ENCODE measurements at regions not wholly inside any gene's neighbourhood (a gene's known extent, or its start where the extent isn't known, plus 50 kb on each side); places are given as distances from the start of the nearest gene placed in this dataset.

- DNase-seq (ENCODE audit: low read depth in 2 of 2): no peak
Observed at GRCh38 chr3:18828637-18829036, 319.7 kb upstream of the KCNH8 start.

- no peak for DNase-seq (ENCODE audit: low read depth in 2 of 2)
Observed at GRCh38 chr3:18827664-18828063, 320.6 kb upstream of the KCNH8 start.

DNA sequence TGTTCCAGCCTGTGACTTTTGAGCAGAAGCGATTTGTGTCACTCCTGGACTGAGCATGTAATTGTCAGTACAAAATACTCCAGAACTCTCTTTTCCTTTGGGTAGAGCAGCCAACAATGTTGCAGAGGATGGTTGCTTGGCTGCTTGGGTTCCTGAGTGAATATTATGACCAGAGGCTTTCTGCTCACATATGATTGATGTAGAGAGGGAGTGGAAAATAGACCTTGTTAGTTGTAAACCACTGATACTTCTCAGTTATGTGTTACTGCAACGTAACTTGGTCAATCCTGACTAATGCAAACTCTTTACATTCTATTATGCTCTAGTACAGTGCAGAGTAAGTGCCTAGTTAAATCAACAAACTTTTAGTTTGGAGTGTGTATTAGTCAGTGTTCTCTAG, 322.6 kb upstream of the KCNH8 start:
- DNase-seq (ENCODE audit: low read depth in 2 of 2): no peak

DNA sequence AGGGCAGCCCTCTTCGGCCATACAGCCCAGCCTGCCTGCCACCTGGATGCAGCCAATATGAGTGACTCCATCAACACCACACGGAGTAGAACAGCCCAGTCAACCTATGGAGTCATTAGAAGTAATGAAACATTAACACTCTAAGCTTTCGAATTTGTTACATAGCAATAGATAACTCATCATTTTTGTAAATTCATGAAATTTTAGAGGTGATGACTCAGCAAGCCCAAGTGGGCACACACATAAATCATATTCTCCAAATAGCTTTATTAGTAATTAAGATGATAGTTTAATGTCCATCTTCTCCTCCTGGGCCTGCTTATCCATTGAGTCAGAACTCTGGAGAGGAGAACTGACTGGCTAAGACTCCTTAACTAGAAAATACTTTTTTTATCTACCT, 335.0 kb upstream of the KCNH8 start:
- DNase-seq (ENCODE audit: low read depth in 2 of 2): no peak

DNA sequence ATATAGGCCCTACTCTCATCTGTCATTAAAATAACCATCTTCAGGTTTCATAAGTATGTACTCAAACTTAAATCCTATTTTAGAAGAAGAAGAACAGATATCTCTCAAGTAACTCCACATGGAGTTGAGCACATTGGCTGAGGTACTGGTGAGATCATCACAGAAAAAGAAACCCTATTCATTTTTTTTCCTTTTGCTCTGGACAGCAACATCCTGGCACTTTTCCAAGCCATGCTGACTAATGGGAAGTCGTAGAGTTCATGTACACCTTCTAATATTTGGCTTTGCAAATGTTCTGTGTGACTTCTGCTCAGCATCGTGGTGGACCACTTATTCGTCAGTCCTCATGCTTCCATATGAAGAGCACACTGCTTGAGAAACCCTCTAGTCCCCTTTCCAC, 336.0 kb upstream of the KCNH8 start:
- no peak for DNase-seq (ENCODE audit: low read depth in 2 of 2)

GRCh38 chr3:18810306-18810661, 338.0 kb upstream of the KCNH8 start:
- DNase-seq (ENCODE audit: low read depth in 2 of 2): no peak

DNA sequence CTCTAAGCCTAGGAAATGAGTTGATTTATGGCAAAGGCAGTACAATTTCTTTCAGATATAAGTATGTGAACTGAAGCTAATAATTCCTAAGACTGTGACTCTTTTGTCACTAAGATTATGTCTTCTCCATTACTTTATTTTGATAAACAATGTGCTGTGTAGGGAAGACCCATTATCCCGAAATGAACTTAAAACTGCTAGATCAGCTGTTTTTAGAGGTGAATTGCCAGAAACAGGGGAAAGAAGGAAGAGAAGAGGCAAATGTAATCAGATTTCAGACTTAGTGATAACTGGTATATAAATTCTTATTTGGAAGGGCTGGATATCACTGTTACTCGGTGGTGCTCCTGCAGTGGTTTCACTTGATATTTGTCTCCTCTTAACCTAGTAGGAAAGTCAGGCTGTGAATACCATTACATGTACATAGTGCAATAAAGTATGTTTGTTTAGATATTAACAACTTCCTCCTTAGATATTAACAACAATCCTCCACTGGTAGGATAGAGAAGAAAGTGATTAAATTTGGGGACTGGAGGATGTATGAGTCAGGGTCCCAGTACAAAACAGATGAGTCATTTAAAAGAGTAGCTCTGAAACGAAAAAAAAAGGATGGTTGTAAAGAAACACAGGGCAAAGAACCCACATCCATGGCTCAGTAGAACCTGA, 338.5 kb upstream of the KCNH8 start:
- DNase-seq (ENCODE audit: low read depth in 2 of 2): no peak

DNA sequence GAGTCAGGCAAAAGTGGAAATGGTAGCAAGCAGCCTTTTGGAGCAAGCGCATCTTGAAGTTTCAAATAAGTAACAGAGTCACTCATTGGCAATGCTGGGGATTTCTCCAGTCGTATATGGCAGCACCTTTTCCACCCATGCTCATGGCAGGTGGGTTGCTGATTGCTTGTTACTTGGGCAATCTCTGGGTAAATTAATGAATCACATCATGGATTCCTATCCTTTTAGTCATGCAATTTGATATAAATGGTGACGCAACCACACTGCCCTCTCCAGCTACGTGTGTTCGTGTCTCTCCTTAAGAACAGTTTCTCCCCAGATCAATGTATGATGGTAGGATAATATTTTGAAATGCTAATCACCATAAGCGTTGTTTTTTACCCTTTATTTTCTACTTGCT, 339.9 kb upstream of the KCNH8 start:
- no peak for DNase-seq (ENCODE audit: low read depth in 2 of 2)

DNA sequence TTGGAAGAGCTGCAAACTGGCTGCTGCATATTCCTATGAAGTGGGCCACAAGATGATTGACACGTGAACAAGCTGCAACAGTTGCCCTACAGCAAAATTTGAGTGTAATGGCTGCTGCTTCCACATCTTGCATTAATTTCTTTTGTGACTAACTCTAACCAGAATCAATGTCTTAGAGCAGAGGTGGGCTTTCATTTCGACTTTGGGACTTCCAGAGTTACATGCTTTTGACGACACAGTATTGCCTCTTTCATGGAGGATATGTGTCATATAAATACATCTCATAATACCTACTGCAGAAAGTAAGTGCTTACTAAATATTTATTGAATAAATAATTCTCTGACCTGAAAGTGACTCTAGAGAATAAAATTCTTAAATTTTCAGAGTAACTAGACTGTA, 340.7 kb upstream of the KCNH8 start:
- DNase-seq (ENCODE audit: low read depth in 2 of 2): no peak

GRCh38 chr3:18806633-18807032, 341.7 kb upstream of the KCNH8 start:
- DNase-seq (ENCODE audit: low read depth in 2 of 2): no peak

- DNase-seq (ENCODE audit: low read depth in 2 of 2): no peak
Observed at GRCh38 chr3:18797378-18797777, 350.9 kb upstream of the KCNH8 start.

DNA sequence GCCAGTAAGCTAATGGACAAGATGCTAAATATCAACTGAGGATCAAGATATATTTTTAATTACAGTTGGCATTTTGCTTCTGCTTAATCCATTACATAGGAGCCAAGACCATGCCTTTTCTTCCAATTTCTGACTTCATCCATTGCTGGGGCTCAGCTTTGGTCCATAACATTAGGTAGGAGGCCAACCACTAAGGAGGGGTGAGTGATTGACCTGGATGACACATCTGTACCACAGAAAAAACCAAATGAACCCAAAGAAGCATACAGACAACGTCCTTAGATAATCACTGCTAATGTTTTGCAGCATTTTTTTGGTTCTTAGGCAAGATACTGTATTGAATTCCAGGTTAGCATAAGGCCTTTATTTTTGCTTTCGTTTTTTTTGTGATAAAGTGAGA, 353.2 kb upstream of the KCNH8 start:
- DNase-seq (ENCODE audit: low read depth in 2 of 2): no peak

- no peak for DNase-seq (ENCODE audit: low read depth in 2 of 2)
Observed at GRCh38 chr3:18791752-18792151, 356.6 kb upstream of the KCNH8 start.

DNA sequence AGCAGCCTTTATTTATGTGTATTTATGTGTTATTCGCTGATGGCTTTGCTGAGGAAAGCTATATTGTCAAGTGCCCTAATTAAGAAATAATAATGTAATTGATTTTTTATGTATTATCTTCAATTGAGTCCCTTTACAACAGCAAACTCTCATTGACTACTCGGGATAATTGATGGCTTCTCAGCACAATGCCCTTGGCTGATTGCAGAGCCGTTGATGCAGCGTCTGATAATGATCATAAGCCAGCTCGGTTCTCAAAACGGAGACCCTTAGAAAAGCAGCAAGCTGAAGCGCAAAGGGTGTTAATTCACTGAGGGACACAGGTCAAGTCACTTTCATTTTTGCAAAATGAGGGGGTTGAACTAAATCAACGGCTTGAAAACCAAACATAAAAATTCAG, 357.1 kb upstream of the KCNH8 start:
- no peak for DNase-seq (ENCODE audit: low read depth in 2 of 2)

DNA sequence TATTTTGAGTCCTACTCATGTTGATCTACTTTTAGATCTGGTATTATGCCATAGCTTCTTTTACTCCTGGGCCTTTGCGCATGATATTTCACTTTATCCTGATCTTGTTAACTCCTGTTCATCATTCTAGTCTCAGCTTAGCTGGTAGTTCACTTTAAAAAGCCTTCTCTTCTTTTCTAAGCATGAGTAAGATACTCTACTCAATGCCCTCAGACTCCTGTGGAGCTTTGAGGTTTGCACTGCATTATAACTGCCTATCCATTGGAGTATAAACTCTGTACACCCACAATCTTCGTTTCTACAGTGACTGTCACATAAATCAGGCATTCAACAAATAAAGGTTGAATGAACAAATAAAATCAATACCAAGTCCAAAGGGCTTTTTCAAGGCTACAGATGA, 357.9 kb upstream of the KCNH8 start:
- DNase-seq (ENCODE audit: low read depth in 2 of 2): no peak

GRCh38 chr3:18789734-18790133, 358.6 kb upstream of the KCNH8 start:
- no peak for DNase-seq (ENCODE audit: low read depth in 2 of 2)

DNA sequence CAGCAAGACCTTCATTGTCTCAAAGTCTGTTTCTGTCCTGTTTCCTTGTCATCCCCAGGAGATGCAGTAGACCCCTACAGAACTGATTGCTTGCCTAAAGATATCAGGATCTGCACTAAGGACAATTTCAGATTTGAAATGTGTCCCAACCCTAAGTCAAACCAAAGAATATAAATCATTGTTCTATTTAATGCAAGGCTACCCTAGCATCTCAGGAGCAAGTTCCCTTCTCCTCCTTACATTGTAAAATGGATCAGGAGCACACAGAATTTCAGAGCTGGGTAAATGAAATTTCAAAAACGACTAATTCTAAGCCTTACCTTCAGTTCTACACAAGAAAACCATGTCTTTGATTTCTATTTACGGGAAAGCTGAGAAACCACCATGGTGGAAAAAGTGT, 360.9 kb upstream of the KCNH8 start:
- no peak for DNase-seq (ENCODE audit: low read depth in 2 of 2)

GRCh38 chr3:18786650-18787323, 361.5 kb upstream of the KCNH8 start:
- DNase-seq (ENCODE audit: low read depth in 2 of 2): no peak

- no peak for DNase-seq (ENCODE audit: low read depth in 2 of 2)
Observed at GRCh38 chr3:18782191-18782590, 357.1 kb upstream of the SATB1 start.

- no peak for DNase-seq (ENCODE audit: low read depth in 2 of 2)
Observed at GRCh38 chr3:18780959-18781358, 355.8 kb upstream of the SATB1 start.

DNA sequence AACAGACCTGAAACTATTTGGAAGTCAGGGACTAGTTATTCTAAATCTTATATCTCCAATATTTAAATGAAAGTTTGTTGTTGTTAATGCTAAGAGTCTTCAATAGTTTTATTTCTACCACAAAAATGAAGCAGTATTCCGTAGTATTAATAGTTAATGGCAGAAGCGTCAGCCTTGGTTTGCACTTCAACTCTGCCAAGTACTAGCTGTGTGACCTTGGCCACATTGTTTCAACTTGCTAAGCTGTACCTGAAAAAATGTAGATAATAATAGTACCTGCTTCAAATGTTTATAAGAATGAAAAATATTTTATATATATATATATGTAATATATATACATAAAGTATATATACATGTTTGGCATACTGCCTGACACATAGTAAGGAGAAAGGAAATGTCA, 354.6 kb upstream of the SATB1 start:
- no peak for DNase-seq (ENCODE audit: low read depth in 2 of 2)

DNA sequence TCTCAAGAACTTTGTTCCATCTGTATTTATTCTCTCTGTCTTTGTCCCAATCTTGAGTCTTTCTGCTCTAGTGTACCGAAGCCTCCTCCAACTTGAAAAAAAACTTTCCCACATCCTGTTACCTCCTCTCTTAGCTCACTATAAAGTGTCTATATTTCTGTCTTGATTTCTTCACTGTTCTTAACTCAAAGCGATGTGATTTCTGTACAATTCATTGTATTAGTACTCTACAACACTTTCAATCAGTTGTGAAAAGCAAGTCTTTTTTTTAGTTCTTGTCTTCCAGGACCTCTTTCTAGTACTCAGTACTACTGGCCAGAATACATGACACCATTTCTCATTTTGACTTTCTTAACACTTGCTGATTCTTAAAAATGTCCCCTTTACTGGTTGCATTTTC, 353.5 kb upstream of the SATB1 start:
- DNase-seq (ENCODE audit: low read depth in 2 of 2): no peak

- DNase-seq (ENCODE audit: low read depth in 2 of 2): no peak
Observed at GRCh38 chr3:18778094-18778493, 353.0 kb upstream of the SATB1 start.

DNA sequence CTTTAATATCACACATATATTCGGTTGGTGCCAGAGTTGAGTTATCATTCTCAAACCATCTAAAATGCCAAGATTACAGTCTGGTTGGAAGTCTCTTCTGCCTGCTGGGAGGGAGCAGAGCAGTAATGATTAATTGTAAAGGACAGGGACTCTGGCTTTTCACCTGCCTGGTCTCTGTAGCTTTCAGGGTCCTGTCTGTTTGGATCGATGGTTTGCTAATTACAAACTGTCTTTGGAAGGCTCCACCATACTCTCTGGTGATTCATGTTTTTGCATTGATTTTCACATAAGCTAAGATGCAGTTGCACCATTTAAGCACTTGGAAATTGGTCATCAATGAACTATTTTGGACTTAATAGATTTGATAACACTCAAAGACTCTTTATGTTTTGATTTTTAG, 350.4 kb upstream of the SATB1 start:
- DNase-seq (ENCODE audit: low read depth in 2 of 2): no peak
